PC-3 (cell line): ENCODE measurements at regions not wholly inside any gene's neighbourhood (a gene's known extent, or its start where the extent isn't known, plus 50 kb on each side); places are given as distances from the start of the nearest gene placed in this dataset.

Experiments used
- EZH2 ChIP-seq: fragments of 300-600 bp; sonication (generic); IDR thresholded peaks from one replicate; pipeline ENCODE4 v1.6.1; 2017; ENCODE audit warnings: antibody characterized with exemption, mild to moderate bottlenecking, low read length; ENCODE audit not compliant: unreplicated experiment
- TF ChIP-seq, protein P1 (sequence below): fragments of 300-600 bp; sonication (generic); conservative IDR thresholded peaks from 2 replicates; pipeline ENCODE4 v1.5.1; 2017; ENCODE audit warnings: antibody characterized with exemption, low read depth, mild to moderate bottlenecking, low read length

DNA sequence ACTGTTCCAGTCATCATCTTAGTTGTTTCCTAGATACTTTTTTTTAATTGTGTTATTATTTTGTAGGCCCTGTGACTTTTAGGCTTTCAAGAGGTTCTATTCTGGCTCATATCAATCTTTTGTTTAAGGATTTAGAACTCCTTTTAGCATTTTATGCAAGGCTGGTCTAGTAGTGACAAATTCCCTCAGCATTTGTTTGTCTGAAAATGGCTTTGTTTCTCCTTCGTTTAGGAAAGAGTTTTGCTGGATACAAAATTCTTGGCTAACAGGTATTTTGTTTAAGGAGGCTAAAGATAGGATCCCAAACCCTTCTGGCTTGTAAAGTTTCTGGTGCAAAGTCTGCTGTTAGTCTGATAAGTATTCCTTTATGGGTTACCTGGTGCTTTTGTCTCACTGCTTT is 116.6 kb upstream of the SLC66A3 start:
- TF ChIP-seq, protein P1, sequence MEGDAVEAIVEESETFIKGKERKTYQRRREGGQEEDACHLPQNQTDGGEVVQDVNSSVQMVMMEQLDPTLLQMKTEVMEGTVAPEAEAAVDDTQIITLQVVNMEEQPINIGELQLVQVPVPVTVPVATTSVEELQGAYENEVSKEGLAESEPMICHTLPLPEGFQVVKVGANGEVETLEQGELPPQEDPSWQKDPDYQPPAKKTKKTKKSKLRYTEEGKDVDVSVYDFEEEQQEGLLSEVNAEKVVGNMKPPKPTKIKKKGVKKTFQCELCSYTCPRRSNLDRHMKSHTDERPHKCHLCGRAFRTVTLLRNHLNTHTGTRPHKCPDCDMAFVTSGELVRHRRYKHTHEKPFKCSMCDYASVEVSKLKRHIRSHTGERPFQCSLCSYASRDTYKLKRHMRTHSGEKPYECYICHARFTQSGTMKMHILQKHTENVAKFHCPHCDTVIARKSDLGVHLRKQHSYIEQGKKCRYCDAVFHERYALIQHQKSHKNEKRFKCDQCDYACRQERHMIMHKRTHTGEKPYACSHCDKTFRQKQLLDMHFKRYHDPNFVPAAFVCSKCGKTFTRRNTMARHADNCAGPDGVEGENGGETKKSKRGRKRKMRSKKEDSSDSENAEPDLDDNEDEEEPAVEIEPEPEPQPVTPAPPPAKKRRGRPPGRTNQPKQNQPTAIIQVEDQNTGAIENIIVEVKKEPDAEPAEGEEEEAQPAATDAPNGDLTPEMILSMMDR: no peak
- TF ChIP-seq EZH2: no peak
